Ishikawa (cell line): ENCODE measurements at regions not wholly inside any gene's neighbourhood (a gene's known extent, or its start where the extent isn't known, plus 50 kb on each side); places are given as distances from the start of the nearest gene placed in this dataset.

Experiments used
- CEBPB ChIP-seq: IDR thresholded peaks from 2 replicates; pipeline ENCODE4 v1.6.1; 2012
- CREB1 ChIP-seq: IDR thresholded peaks from 2 replicates; pipeline ENCODE4 v1.6.1; 2012; ENCODE audit warnings: low read depth
- EGR1 ChIP-seq: IDR thresholded peaks from 2 replicates; pipeline ENCODE4 v1.6.1; 2012
- EP300 ChIP-seq: IDR thresholded peaks from 2 replicates; pipeline ENCODE4 v1.6.1; 2012; ENCODE audit warnings: borderline replicate concordance
- FOXM1 ChIP-seq: IDR thresholded peaks from 2 replicates; pipeline ENCODE4 v1.6.1; 2012; ENCODE audit warnings: low read depth, borderline replicate concordance
- NFIC ChIP-seq: IDR thresholded peaks from 2 replicates; pipeline ENCODE4 v1.6.1; 2012
- RAD21 ChIP-seq: IDR thresholded peaks from 2 replicates; pipeline ENCODE4 v1.6.1; 2012; ENCODE audit warnings: low read depth
- TAF1 ChIP-seq: IDR thresholded peaks from 2 replicates; pipeline ENCODE4 v1.6.1; 2012; ENCODE audit warnings: low read depth, mild to moderate bottlenecking
- TCF12 ChIP-seq: IDR thresholded peaks from 2 replicates; pipeline ENCODE4 v1.6.1; 2012; ENCODE audit warnings: low read depth
- TEAD4 ChIP-seq: IDR thresholded peaks from 2 replicates; pipeline ENCODE4 v1.6.1; 2012
- YY1 ChIP-seq: IDR thresholded peaks from 2 replicates; pipeline ENCODE4 v1.6.1; 2012; ENCODE audit warnings: low read depth
- ZBTB7A ChIP-seq: IDR thresholded peaks from 2 replicates; pipeline ENCODE4 v1.6.1; 2012; ENCODE audit warnings: low read depth
- TF ChIP-seq, protein P1 (sequence below): IDR thresholded peaks from 2 replicates; pipeline ENCODE4 v1.6.1; 2012
- TF ChIP-seq, protein P2 (sequence below): IDR thresholded peaks from 2 replicates; pipeline ENCODE4 v1.6.1; 2012; ENCODE audit warnings: low read depth, mild to moderate bottlenecking
- TF ChIP-seq, protein P3 (sequence below): IDR thresholded peaks from 2 replicates; pipeline ENCODE4 v1.6.1; 2012

GRCh38 chr18:39693359-39693758, 2127.8 kb upstream of the CELF4 start:
- TF ChIP-seq EP300 (no peak), TAF1 (no peak), EGR1 (no peak), NFIC (no peak), FOXM1 (no peak), TEAD4 (no peak), TCF12 (no peak), CREB1 (no peak)
- TF ChIP-seq, protein P1, sequence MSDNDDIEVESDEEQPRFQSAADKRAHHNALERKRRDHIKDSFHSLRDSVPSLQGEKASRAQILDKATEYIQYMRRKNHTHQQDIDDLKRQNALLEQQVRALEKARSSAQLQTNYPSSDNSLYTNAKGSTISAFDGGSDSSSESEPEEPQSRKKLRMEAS = no peak
- TF ChIP-seq, protein P2, sequence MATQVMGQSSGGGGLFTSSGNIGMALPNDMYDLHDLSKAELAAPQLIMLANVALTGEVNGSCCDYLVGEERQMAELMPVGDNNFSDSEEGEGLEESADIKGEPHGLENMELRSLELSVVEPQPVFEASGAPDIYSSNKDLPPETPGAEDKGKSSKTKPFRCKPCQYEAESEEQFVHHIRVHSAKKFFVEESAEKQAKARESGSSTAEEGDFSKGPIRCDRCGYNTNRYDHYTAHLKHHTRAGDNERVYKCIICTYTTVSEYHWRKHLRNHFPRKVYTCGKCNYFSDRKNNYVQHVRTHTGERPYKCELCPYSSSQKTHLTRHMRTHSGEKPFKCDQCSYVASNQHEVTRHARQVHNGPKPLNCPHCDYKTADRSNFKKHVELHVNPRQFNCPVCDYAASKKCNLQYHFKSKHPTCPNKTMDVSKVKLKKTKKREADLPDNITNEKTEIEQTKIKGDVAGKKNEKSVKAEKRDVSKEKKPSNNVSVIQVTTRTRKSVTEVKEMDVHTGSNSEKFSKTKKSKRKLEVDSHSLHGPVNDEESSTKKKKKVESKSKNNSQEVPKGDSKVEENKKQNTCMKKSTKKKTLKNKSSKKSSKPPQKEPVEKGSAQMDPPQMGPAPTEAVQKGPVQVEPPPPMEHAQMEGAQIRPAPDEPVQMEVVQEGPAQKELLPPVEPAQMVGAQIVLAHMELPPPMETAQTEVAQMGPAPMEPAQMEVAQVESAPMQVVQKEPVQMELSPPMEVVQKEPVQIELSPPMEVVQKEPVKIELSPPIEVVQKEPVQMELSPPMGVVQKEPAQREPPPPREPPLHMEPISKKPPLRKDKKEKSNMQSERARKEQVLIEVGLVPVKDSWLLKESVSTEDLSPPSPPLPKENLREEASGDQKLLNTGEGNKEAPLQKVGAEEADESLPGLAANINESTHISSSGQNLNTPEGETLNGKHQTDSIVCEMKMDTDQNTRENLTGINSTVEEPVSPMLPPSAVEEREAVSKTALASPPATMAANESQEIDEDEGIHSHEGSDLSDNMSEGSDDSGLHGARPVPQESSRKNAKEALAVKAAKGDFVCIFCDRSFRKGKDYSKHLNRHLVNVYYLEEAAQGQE = no peak

DNA sequence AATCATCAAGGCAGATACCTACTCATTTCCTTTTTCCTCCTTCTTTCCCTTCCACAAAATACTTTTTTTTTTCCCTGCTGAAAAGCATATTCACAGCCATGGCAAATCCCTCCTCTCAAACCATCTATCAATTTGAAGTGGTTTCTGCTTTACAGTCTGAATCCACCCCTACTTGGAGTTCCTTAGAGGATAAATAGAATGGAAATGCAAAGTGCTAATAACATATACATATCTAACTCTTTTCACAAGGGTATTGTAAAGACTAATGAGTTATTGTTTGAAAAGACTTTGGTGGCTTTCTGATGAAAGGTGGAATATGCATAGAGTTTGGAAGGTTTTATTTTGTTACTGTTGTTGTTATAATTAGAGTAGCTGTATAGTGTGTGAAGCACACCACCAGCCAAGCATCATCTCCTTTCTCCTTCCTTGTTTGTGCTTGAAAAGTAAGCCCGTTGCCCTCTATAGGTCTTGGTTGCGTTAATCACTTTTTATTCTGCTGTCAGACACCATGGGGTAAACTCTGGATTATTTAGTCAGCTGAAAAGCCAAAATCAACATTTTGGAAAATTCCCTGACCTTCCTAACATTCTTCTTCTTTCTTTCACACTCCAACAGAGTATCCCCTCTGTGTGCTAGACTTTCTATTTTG, 2126.9 kb upstream of the CELF4 start:
- TF ChIP-seq CEBPB = no peak
- no peak for TF ChIP-seq TAF1
- TF ChIP-seq YY1 = no peak
- TF ChIP-seq ZBTB7A = no peak
- TF ChIP-seq, protein P3, sequence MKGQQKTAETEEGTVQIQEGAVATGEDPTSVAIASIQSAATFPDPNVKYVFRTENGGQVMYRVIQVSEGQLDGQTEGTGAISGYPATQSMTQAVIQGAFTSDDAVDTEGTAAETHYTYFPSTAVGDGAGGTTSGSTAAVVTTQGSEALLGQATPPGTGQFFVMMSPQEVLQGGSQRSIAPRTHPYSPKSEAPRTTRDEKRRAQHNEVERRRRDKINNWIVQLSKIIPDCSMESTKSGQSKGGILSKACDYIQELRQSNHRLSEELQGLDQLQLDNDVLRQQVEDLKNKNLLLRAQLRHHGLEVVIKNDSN = no peak
- no peak for TF ChIP-seq FOXM1
- TF ChIP-seq, protein P1 = no peak
- TF ChIP-seq TCF12 = no peak
- no peak for TF ChIP-seq NFIC
- TF ChIP-seq RAD21 = no peak
- no peak for TF ChIP-seq TEAD4
- TF ChIP-seq EP300 = no peak
- TF ChIP-seq, protein P2 = no peak

DNA sequence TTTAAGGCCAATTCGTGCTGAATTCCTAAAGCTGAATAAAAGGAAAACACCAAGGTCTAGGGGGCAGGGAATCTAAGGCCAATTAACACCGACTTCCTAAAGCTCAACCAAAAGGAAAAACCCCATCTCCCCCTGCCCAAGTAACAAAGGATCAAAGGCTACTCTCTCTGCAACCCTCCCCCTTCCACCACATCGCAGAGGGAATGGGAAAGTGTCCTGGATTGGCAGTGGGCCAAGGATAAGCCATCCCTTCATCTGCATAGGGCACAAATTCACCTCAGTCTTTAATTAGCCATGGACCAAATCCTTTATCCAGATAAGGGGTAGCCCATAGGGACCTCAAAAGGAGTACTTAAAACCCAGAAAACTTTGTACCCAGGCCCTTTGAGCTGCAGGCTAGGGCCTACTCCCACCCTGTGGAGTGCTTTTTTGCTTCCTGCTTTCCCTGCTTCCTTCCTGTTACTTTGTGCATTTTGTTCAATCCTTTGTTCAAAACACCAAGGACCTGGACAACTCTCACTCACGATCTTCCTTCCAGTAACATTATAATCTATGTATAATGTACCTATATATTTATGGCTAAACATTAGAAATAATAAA, 2119.8 kb upstream of the CELF4 start:
- TF ChIP-seq CEBPB (no peak), TEAD4 (no peak), CREB1 (no peak)
- TF ChIP-seq, protein P3 = no peak

GRCh38 chr18:39681061-39681460, 2115.5 kb upstream of the CELF4 start:
- TF ChIP-seq TEAD4 (no peak), EGR1 (no peak), CEBPB (no peak), TAF1 (no peak), NFIC (no peak), FOXM1 (no peak), TCF12 (no peak), CREB1 (no peak), RAD21 (no peak), EP300 (no peak), YY1 (no peak), ZBTB7A (no peak)
- TF ChIP-seq, protein P3 = no peak
- TF ChIP-seq, protein P2 = no peak
- TF ChIP-seq, protein P1 = no peak
